ENCODE measurements at regions not wholly inside any gene's neighbourhood (a gene's known extent, or its start where the extent isn't known, plus 50 kb on each side); places are given as distances from the start of the nearest gene placed in this dataset.

GRCh38 chr2:81987370-81987769, 1682.8 kb upstream of the LRRTM1 start:
- no peak for TF ChIP-seq CTCF (IDR thresholded peaks at IDR 0.05)
- TF ChIP-seq POLR2A (IDR thresholded peaks at IDR 0.05) = no peak
